ENCODE measurements at regions not wholly inside any gene's neighbourhood (a gene's known extent, or its start where the extent isn't known, plus 50 kb on each side); places are given as distances from the start of the nearest gene placed in this dataset.

- TF ChIP-seq CTCF (conservative IDR thresholded peaks at IDR 0.05; ENCODE audit: low read length) (no peak), EZH2phosphoT487 (IDR thresholded peaks at IDR 0.05; ENCODE audit: borderline replicate concordance) (no peak)
Observed at GRCh38 chr20:48567145-48567544, 260.7 kb downstream of the PREX1 start.
